ENCODE measurements at regions not wholly inside any gene's neighbourhood (a gene's known extent, or its start where the extent isn't known, plus 50 kb on each side); places are given as distances from the start of the nearest gene placed in this dataset.

DNA sequence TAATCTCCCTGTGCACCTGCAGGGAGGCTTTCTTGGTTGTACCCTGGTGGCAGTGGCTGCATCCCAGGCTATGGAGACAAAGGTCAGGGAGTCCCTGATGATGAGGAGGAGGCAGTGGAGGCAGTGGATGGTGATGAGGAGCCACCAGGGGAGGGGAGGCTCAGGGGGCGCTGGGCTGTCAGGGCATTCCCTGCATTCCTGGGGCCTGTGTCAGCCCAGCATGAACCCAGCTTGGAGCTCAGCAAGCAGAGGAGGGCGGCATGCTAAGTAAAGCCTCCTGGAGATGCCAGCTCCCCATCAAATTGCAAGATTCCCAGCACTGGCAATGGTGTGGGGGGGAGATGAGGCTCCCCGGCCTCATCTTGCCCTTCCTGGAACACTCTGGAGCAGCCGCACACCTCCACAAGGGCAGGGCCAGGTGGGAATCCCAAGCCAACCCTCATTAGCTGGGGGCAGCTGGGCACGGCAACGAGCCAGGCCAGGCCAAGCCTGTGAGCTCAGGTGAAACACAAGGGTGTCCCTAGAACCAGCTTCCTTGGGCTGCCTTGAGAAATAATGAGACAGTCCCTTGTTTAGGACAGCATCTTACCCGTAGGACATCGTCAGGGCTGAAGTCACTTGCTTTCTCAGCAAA, 469.5 kb downstream of the MATN1 start:
- Histone ChIP-seq H3K4me1 (no peaks in the 10 kb centered on the region), H3K27me3 (no peaks in the 10 kb centered on the region), H3K9me3 (no peaks in the 10 kb centered on the region), H3K36me3 (no peaks in the 10 kb centered on the region), H3K4me3 (no peak overlapping the region), H3K27ac (no peak overlapping the region)
- TF ChIP-seq EP300 (IDR thresholded peaks at IDR 0.05) = no peak
- TF ChIP-seq, protein P1, sequence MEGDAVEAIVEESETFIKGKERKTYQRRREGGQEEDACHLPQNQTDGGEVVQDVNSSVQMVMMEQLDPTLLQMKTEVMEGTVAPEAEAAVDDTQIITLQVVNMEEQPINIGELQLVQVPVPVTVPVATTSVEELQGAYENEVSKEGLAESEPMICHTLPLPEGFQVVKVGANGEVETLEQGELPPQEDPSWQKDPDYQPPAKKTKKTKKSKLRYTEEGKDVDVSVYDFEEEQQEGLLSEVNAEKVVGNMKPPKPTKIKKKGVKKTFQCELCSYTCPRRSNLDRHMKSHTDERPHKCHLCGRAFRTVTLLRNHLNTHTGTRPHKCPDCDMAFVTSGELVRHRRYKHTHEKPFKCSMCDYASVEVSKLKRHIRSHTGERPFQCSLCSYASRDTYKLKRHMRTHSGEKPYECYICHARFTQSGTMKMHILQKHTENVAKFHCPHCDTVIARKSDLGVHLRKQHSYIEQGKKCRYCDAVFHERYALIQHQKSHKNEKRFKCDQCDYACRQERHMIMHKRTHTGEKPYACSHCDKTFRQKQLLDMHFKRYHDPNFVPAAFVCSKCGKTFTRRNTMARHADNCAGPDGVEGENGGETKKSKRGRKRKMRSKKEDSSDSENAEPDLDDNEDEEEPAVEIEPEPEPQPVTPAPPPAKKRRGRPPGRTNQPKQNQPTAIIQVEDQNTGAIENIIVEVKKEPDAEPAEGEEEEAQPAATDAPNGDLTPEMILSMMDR (IDR thresholded peaks at IDR 0.05) = no peak
- TF ChIP-seq POLR2AphosphoS5 (IDR thresholded peaks at IDR 0.05) = no peak
- TF ChIP-seq POLR2A (IDR thresholded peaks at IDR 0.05) = no peak
- ATAC-seq (ENCODE audit: low FRiP score in 2 of 2) (no peak), DNase-seq (no peak)
- 78 to 86% methylated on average over 5 to 7 of the region's 8 CpGs for WGBS, 2 donors

DNA sequence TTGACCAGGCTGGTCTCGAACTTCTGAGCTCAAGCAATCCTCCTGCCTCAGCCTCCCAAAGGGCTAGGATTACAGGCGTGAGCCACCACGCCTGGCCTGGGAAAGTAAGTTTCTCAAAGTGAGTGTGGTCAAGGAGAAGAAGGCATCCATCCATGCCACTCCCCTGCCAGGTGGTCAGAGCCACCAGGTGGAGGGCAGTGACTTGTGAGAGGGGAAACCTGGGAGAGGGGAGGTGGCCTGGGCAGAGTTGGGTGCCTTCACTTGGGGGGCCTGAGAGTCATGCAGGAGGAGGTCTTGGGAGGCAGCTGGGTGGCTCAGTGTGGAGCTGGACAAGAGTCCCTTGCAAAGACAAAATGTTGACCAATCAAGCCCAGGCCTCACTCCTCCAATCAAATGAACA, 470.0 kb downstream of the MATN1 start:
- no peaks in the 10 kb centered on the region for H3K9me3 ChIP-seq
- TF ChIP-seq POLR2A (IDR thresholded peaks at IDR 0.05) (no peak), POLR2AphosphoS5 (IDR thresholded peaks at IDR 0.05) (no peak), EP300 (IDR thresholded peaks at IDR 0.05) (no peak)
- TF ChIP-seq, protein P1 (IDR thresholded peaks at IDR 0.05) = no peak
- H3K36me3 ChIP-seq = no peaks in the 10 kb centered on the region
- DNase-seq (no peak), ATAC-seq (ENCODE audit: low FRiP score in 2 of 2) (no peak)
- H3K4me1 ChIP-seq = no peaks in the 10 kb centered on the region
- H3K27ac ChIP-seq = no peak overlapping the region
- H3K27me3 ChIP-seq = no peaks in the 10 kb centered on the region
- H3K4me3 ChIP-seq = no peak overlapping the region
- WGBS, 2 donors = 72 to 89% methylated on average over 3 of the region's 3 CpGs

DNA sequence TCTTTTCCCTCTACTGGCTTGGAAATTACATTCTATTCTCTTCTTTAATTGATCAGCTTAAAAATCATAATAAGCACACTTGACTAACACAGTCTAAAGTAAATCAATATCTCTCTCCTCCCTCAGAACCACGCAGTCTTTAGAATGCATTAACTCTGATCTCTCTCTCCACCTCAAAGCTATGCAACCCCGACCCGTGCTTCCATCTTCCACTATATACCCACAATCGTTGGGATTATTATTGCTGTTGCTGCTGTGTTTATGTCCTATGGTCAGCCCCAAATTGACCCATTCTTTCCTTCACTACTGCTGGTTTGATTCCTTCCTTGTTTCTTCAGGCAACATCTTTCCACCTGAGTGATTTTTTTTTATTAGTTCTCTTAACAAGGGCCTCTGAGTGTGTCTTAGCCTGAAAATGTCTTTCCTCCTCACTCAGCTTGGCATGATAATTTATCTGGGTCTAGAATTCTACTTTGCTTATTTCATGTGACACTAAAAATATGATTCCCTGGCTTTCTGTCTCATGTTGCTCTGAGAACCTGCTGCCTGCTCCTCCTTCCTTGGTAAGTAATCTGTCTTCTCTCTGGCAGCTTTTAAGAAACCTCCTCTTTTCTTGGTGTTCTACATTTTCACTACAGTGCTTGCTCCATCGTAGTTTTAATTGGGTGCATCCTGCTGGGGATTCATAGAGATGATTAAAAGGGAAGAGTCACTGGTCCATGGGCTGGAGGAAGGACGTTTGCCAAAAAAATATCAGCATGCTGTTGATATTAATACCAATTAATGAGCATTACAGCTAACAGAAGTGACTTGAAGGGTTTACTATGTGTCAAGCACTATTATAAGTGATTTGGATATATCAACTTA, 472.2 kb downstream of the MATN1 start:
- H3K9me3 ChIP-seq = no peaks in the 10 kb centered on the region
- H3K36me3 ChIP-seq = no peaks in the 10 kb centered on the region
- ATAC-seq (ENCODE audit: low FRiP score in 2 of 2) (no peak), DNase-seq (no peak)
- TF ChIP-seq, protein P1 (IDR thresholded peaks at IDR 0.05) = no peak
- no peak for TF ChIP-seq POLR2AphosphoS5 (IDR thresholded peaks at IDR 0.05)
- no peak for TF ChIP-seq POLR2A (IDR thresholded peaks at IDR 0.05)
- TF ChIP-seq EP300 (IDR thresholded peaks at IDR 0.05) = no peak
- no peaks in the 10 kb centered on the region for H3K4me1 ChIP-seq
- H3K27ac ChIP-seq = no peak overlapping the region
- H3K27me3 ChIP-seq = no peaks in the 10 kb centered on the region
- H3K4me3 ChIP-seq = no peak overlapping the region
- 55 to 65% methylated on average over 6 of the region's 6 CpGs for WGBS, 2 donors

DNA sequence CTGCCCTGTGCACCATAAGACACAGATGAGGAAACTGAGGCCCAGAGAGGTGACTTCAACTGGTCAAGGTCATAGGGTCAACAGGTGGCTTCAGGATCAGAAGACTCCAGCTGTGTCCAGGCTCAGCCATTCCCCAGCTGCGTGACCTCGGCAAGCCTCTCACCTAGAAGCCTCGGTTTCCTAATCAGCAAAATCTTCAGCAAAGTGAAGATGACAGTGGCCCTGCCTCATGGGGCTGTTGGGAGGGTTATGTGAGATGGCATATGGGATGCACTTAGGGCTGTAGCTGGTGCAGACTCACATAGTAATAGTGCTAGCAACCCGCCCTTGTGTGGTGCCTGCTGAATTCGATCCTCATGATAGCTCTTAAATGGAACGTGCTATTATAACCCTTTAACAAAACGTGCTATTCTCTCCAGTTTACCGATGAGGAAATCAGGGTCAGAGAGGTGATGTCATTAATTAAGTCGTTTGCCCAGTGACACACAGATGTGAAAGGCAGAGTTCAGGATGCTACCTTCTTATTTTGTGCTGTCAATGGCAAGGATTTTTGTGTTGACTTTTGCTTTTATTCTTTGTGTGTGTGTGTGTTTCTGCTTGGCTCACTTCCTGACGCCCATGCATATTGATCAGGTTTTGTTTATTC, 472.9 kb downstream of the MATN1 start:
- no peaks in the 10 kb centered on the region for H3K27me3 ChIP-seq
- no peaks in the 10 kb centered on the region for H3K36me3 ChIP-seq
- no peaks in the 10 kb centered on the region for H3K9me3 ChIP-seq
- no peak for DNase-seq
- no peak for ATAC-seq (ENCODE audit: low FRiP score in 2 of 2)
- WGBS, 2 donors = 36 to 57% methylated on average over 7 to 10 of the region's 10 CpGs
- no peak overlapping the region for H3K4me3 ChIP-seq
- TF ChIP-seq EP300 (IDR thresholded peaks at IDR 0.05) (no peak), POLR2A (IDR thresholded peaks at IDR 0.05) (no peak), POLR2AphosphoS5 (IDR thresholded peaks at IDR 0.05) (no peak)
- TF ChIP-seq, protein P1 (IDR thresholded peaks at IDR 0.05) = no peak
- H3K4me1 ChIP-seq = no peaks in the 10 kb centered on the region
- no peak overlapping the region for H3K27ac ChIP-seq

Measured in upper lobe of left lung (tissue), 6 donors.